ENCODE measurements at regions not wholly inside any gene's neighbourhood (a gene's known extent, or its start where the extent isn't known, plus 50 kb on each side); places are given as distances from the start of the nearest gene placed in this dataset.

- TF ChIP-seq POLR2A (IDR thresholded peaks at IDR 0.05), result no peak
- TF ChIP-seq, protein P1, sequence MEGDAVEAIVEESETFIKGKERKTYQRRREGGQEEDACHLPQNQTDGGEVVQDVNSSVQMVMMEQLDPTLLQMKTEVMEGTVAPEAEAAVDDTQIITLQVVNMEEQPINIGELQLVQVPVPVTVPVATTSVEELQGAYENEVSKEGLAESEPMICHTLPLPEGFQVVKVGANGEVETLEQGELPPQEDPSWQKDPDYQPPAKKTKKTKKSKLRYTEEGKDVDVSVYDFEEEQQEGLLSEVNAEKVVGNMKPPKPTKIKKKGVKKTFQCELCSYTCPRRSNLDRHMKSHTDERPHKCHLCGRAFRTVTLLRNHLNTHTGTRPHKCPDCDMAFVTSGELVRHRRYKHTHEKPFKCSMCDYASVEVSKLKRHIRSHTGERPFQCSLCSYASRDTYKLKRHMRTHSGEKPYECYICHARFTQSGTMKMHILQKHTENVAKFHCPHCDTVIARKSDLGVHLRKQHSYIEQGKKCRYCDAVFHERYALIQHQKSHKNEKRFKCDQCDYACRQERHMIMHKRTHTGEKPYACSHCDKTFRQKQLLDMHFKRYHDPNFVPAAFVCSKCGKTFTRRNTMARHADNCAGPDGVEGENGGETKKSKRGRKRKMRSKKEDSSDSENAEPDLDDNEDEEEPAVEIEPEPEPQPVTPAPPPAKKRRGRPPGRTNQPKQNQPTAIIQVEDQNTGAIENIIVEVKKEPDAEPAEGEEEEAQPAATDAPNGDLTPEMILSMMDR (IDR thresholded peaks at IDR 0.05 in 4 of 5, conservative IDR thresholded peaks at IDR 0.05 in 1 of 5), result no peak
These were observed 256.0 kb upstream of the B3GAT1 start for GRCh38 chr11:134668076-134668475.
